HCT116 (cell line): ENCODE measurements at regions not wholly inside any gene's neighbourhood (a gene's known extent, or its start where the extent isn't known, plus 50 kb on each side); places are given as distances from the start of the nearest gene placed in this dataset.

Experiments
- EGR1 ChIP-seq: IDR thresholded peaks from 2 replicates; pipeline ENCODE4 v1.6.1; 2012; ENCODE audit warnings: low read depth
- EZH2phosphoT487 ChIP-seq: fragments of 200-600 bp; IDR thresholded peaks from 2 replicates; pipeline ENCODE4 v1.6.1; 2018; ENCODE audit warnings: antibody characterized with exemption, borderline replicate concordance
- POLR2A ChIP-seq: IDR thresholded peaks from 2 replicates; pipeline ENCODE4 v1.7.0; 2011; ENCODE audit warnings: borderline replicate concordance; ENCODE audit not compliant: insufficient read depth, insufficient read length; ENCODE audit errors: extremely low read depth
- RAD21 ChIP-seq: IDR thresholded peaks from 2 replicates; pipeline ENCODE4 v1.6.1; 2012; ENCODE audit warnings: low read depth, mild to moderate bottlenecking
- YY1 ChIP-seq: IDR thresholded peaks from 2 replicates; pipeline ENCODE4 v1.6.1; 2011; ENCODE audit warnings: low read length, low read depth, moderate library complexity, mild to moderate bottlenecking; ENCODE audit not compliant: insufficient replicate concordance; ENCODE audit errors: extremely low read depth
- TF ChIP-seq, protein P1 (sequence below), 3 experiments: fragments of 200-600 bp in 1 of 3; sonication (generic) in 1 of 3; IDR thresholded peaks in 2 of 3; conservative IDR thresholded peaks in 1 of 3; 2 replicates each; pipeline ENCODE4 v1.5.1; 2012 to 2017; ENCODE audit warnings: low read depth in 2 of 3, low read length in 2 of 3, antibody characterized with exemption in 1 of 3, borderline replicate concordance in 1 of 3, control low read depth in 1 of 3, mild to moderate bottlenecking in 1 of 3, mixed read lengths in 1 of 3, mixed run types in 1 of 3, moderate library complexity in 1 of 3; ENCODE audit not compliant: insufficient read depth in 1 of 3

DNA sequence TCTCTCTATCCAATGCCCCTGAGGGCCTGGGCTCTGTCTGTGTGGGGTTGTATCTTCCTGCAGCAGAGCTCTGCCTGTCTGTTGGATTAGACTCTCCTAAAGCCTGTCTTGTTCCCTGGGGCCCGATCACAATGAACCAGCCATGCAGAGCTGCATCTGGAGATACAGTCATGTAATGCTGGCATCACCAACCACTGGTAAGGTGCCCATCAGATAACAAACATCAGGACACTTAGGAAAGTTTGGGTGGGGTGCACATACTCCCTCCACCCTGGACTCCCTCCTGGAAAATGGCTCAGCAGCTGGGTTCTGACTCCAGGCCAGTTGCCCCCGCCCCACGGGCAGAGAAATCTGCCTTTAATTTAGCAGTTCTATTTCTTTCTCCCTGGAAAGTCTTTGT lies 61.3 kb upstream of the BRD7 start:
- TF ChIP-seq EZH2phosphoT487 (no peak), POLR2A (no peak), RAD21 (no peak), EGR1 (no peak), YY1 (no peak)
- TF ChIP-seq, protein P1, sequence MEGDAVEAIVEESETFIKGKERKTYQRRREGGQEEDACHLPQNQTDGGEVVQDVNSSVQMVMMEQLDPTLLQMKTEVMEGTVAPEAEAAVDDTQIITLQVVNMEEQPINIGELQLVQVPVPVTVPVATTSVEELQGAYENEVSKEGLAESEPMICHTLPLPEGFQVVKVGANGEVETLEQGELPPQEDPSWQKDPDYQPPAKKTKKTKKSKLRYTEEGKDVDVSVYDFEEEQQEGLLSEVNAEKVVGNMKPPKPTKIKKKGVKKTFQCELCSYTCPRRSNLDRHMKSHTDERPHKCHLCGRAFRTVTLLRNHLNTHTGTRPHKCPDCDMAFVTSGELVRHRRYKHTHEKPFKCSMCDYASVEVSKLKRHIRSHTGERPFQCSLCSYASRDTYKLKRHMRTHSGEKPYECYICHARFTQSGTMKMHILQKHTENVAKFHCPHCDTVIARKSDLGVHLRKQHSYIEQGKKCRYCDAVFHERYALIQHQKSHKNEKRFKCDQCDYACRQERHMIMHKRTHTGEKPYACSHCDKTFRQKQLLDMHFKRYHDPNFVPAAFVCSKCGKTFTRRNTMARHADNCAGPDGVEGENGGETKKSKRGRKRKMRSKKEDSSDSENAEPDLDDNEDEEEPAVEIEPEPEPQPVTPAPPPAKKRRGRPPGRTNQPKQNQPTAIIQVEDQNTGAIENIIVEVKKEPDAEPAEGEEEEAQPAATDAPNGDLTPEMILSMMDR (IDR thresholded peaks at IDR 0.05 in 2 of 3, conservative IDR thresholded peaks at IDR 0.05 in 1 of 3; ENCODE audit: borderline replicate concordance in 1 of 3, insufficient read depth in 1 of 3, low read depth in 2 of 3, low read length in 2 of 3) = no peak
